ENCODE measurements at regions not wholly inside any gene's neighbourhood (a gene's known extent, or its start where the extent isn't known, plus 50 kb on each side); places are given as distances from the start of the nearest gene placed in this dataset.

GRCh38 chr20:40815156-40816038 is 126.4 kb upstream of the MAFB start:
- Histone ChIP-seq H3K27me3 (replicated peaks; ENCODE audit: insufficient read depth, low read depth, low read length, poor library complexity) (peaks cover 15% of the 10 kb centered on the region), H3K4me1 (ENCODE audit: insufficient read depth, low read length, poor library complexity, severe bottlenecking) (no peaks in the 10 kb centered on the region), H3K36me3 (ENCODE audit: insufficient read depth, low read length, poor library complexity, severe bottlenecking) (no peaks in the 10 kb centered on the region), H3K9me3 (ENCODE audit: low read depth, low read length, poor library complexity, severe bottlenecking) (no peaks in the 10 kb centered on the region), H3K27ac (ENCODE audit: low read depth, low read length, poor library complexity, severe bottlenecking) (no peak overlapping the region), H3K4me3 (ENCODE audit: low read depth, low read length, poor library complexity, severe bottlenecking) (no peak overlapping the region)
- CTCF ChIA-PET, result no interaction called here
- no peak for DNase-seq (ENCODE audit: low spot score)
- POLR2A ChIA-PET (ENCODE audit: low non-redundant PET), result no interaction called here
- intact Hi-C loops (cut with micrococcal nuclease; ENCODE audit: unreplicated experiment), result no loop called here
- no TSS peak for BruUV-seq (replicated peaks)
- TF ChIP-seq EZH2 (IDR thresholded peaks at IDR 0.05; ENCODE audit: borderline replicate concordance, low read depth, low read length, poor library complexity, severe bottlenecking) (no peak), CTCF (conservative IDR thresholded peaks at IDR 0.05; ENCODE audit: low read depth, low read length) (no peak)

- no peaks in the 10 kb centered on the region for H3K9me3 ChIP-seq (ENCODE audit: low read depth, low read length, poor library complexity, severe bottlenecking)
- no peak for DNase-seq (ENCODE audit: low spot score)
- no peak overlapping the region for H3K4me3 ChIP-seq (ENCODE audit: low read depth, low read length, poor library complexity, severe bottlenecking)
- POLR2A ChIA-PET (ENCODE audit: low non-redundant PET), result no interaction called here
- H3K36me3 ChIP-seq (ENCODE audit: insufficient read depth, low read length, poor library complexity, severe bottlenecking), result no peaks in the 10 kb centered on the region
- CTCF ChIA-PET, result no interaction called here
- H3K4me1 ChIP-seq (ENCODE audit: insufficient read depth, low read length, poor library complexity, severe bottlenecking), result no peaks in the 10 kb centered on the region
- no peak for TF ChIP-seq EZH2 (IDR thresholded peaks at IDR 0.05; ENCODE audit: borderline replicate concordance, low read depth, low read length, poor library complexity, severe bottlenecking)
- TF ChIP-seq CTCF (conservative IDR thresholded peaks at IDR 0.05; ENCODE audit: low read depth, low read length), result no peak
- intact Hi-C loops (cut with micrococcal nuclease; ENCODE audit: unreplicated experiment), result no loop called here
- no TSS peak for BruUV-seq (replicated peaks)
- peaks cover 21% of the 10 kb centered on the region for H3K27me3 ChIP-seq (replicated peaks; ENCODE audit: insufficient read depth, low read depth, low read length, poor library complexity)
- H3K27ac ChIP-seq (ENCODE audit: low read depth, low read length, poor library complexity, severe bottlenecking), result no peak overlapping the region
These were observed 127.0 kb upstream of the MAFB start for GRCh38 chr20:40816039-40816352.

GRCh38 chr20:40821429-40821828 is 132.4 kb upstream of the MAFB start:
- no peak overlapping the region for H3K27ac ChIP-seq (ENCODE audit: low read depth, low read length, poor library complexity, severe bottlenecking)
- no peak overlapping the region for H3K4me3 ChIP-seq (ENCODE audit: low read depth, low read length, poor library complexity, severe bottlenecking)
- POLR2A ChIA-PET (ENCODE audit: low non-redundant PET), result no interaction called here
- intact Hi-C loops (cut with micrococcal nuclease; ENCODE audit: unreplicated experiment), result no loop called here
- TF ChIP-seq CTCF (conservative IDR thresholded peaks at IDR 0.05; ENCODE audit: low read depth, low read length), result no peak
- CTCF ChIA-PET, result no interaction called here
- DNase-seq (ENCODE audit: low spot score), result no peak
- H3K36me3 ChIP-seq (ENCODE audit: insufficient read depth, low read length, poor library complexity, severe bottlenecking), result no peaks in the 10 kb centered on the region
- no TSS peak for BruUV-seq (replicated peaks)
- H3K4me1 ChIP-seq (ENCODE audit: insufficient read depth, low read length, poor library complexity, severe bottlenecking), result no peaks in the 10 kb centered on the region
- H3K9me3 ChIP-seq (ENCODE audit: low read depth, low read length, poor library complexity, severe bottlenecking), result no peaks in the 10 kb centered on the region
- peaks cover 66% of the 10 kb centered on the region for H3K27me3 ChIP-seq (replicated peaks; ENCODE audit: insufficient read depth, low read depth, low read length, poor library complexity)

All from A673 (cell line).